SKM-1 treated with dmso at 0.1 percent for 144 hours (cell line): ENCODE measurements at regions not wholly inside any gene's neighbourhood (a gene's known extent, or its start where the extent isn't known, plus 50 kb on each side); places are given as distances from the start of the nearest gene placed in this dataset.
A peak's percentile ranks its signal among the peaks of the same experiment; 100 is the strongest.
"Not testable (repeated sequence)": the region's sequence is repeated elsewhere in the genome, so short reads cannot be mapped to it uniquely, and the experiment has no call there.

Experiments
- DNase-seq: peaks from one replicate; lab custom pipeline; 2025; ENCODE audit not compliant: unreplicated experiment; lab: John Stamatoyannopoulos, UW

DNA sequence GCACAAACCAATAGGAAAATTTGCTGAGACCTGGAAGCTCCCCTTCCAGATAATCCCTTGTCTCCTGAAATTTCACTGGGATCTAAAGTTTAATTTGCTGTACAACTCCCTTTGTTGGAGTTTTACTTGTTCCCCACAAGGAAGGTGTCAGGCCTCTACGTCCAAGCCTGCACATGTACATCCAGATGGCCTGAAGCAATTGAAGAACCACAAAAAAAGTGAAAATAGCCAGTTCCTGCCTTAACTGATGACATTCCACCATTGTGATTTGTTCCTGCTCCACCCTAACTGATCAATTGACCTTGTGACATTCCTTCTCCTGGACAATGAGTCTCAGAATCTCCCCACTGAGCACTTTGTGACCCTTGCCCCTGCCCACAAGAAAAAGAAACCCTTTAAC is 716.0 kb upstream of the PCDH20 start:
- DNase-seq: no peak

DNA sequence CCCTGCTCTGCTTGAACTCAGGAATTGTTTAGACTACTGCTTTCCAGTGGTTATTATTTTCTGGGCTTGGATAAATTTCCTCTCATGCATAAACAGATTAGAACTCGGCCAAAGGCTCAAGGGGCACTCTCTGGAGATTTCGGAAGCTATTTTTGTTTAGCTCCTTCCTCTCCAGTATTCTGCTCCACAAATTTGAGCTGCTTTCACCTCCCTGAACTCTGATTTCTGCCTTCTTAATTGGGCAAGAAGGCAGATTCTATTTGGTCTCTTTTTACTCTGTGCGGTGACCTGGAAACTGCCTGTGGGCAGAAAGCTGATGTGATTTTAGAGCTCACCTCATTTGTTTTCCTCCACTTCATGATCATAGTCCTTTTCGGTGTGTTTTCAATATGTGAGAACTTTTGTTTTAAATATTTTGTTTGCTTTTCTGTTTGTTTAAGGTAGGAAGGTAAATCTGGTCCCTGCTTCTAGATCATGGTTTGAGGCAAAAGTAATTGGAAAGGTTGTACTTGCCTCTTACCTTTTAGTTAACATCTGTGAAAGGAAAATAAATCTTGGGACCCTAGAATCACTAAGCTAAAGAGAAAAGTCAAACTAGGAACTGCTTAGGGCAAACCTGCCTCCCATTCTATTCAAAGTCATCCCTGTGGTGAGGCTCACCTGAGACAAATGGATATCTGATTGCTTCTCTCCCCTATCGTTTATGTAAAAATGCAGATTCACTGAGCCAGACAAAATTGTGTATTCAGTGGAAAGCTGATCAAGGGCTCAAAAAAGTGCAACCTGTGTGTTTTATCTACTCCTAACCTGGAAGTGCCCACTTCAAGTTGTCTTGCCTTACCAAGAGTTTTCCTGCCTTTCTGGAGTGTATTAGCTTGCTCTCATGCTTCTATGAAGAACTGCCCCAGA is 714.7 kb upstream of the PCDH20 start:
- DNase-seq: no peak

DNA sequence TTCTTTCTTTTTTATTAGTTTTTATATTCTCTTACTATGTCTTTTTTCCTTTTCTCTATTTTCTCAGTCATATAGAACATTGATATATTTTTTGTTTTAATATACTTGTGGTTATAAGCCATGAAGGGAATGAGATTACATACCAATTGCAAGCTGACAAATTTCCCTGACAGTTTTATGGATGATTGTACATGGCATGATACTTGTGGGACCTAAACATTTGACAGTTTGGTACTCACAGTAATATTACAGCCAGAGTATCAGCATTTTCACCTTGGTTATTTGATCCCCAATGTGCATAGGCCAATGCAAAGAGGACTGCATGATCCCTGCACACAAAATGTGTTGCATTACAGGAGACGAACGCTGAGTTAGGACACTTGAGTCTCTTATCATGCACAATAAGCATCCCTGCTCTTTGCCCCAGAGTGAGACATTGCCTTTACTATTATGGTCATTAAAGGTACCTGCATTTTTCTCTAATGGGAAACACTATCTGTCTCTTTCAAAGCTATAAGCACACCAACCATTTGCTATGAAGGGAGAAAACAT is 713.4 kb upstream of the PCDH20 start:
- DNase-seq: no peak

- no peak for DNase-seq
These were observed 710.8 kb upstream of the PCDH20 start for GRCh38 chr13:62126400-62126799.

DNA sequence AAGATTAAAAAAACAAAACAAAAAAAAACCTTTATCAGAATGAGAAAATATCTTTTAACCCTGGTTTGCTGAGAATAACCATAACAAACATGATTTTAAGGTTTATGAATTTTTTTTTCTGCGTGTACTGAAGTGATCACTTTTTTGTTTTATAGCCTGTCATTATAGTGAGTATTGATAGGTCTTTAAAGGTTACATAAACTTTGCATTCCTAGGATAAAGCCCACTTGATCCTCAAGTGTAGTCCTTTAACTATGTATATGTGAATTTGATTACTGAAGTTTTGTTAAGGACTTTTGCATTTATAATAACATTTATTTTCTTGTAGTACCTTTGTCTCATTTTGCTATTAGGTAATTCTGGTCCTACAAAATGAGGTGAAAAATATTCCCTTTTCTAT is 709.8 kb upstream of the PCDH20 start:
- DNase-seq: no peak

- no peak for DNase-seq
These were observed 707.8 kb upstream of the PCDH20 start for GRCh38 chr13:62123409-62123808.

DNA sequence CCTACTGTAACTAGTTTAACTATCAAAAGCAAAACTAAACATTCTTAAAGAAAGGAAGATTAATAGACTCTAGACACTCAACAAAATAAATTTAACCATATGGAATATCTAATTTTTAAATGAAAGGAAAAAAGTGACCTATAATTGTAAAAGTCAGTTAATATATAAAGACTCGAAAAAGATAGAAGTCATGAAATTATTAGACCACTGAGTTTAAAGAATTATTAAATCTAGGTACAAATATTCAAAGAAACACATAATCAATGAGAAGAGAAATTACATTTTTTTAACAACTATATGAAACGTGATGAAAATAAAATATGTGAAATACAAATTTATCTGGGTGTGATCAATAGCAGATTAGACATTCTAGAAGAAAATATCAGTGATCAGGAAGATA is 706.8 kb upstream of the PCDH20 start:
- no peak for DNase-seq

DNA sequence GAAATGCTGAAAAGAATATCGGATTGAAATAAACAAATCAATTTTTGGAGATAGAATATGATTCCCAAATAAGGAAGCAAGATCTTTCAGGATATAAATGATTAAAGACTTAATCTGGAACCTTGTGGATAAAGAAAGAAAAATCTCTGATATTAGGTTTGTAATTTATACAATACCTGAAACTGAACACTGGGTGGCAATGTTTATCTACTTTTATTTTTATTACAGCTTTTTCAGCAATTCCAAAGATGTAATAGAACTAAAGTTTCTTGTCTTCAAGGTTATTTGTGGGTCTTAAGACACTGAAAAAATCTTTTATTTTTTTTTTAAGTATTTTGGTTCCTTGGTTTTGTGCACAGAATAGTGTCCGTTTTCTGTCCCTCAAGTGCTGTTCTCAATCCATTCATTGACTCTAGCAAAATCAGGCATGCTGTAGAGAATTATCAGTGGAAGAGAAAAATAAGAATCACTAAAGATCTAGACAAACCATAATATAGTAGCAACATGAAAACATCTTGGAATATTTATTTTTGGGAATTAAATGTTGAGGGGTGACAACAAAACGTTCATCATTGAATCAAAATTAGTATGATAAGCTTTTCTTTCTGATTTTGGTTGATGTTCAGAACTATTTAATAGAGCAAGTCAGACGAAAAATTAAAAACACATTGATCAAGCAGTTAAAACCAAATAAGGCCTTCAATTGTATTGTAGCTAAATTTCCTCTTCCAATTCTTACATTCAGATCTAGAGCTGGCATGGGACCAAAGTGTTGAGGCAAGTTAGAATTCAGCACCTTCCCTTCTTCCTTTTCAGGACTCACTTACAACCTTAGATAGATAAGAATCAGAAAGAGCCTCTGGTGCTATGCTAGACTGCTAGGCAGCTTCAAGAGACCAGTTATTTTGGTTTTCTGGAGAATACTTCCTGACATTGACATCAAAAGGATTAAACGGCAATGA is 704.4 kb upstream of the PCDH20 start:
- DNase-seq: no peak

DNA sequence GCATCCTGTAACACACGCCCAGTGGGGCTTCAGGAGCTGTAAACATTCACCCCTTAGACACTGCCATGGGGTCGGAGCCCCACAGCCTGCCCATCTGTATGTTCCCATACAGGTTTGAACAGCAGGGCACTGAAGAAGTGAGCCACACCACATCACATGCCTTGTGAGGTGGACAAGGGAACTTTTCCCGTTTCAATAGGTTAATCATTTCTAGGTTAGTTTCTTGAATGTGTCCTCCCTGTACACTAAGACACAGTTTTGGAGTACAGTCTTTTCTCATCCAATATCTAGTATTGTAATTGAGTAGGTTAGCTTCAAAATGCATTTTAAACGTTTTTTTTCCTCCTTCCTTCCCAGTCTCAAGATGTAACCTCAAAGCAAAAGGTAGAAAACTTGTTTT is 700.2 kb upstream of the PCDH20 start:
- no peak for DNase-seq

- DNase-seq: no peak
These were observed 697.5 kb upstream of the PCDH20 start for GRCh38 chr13:62113179-62113578.

DNA sequence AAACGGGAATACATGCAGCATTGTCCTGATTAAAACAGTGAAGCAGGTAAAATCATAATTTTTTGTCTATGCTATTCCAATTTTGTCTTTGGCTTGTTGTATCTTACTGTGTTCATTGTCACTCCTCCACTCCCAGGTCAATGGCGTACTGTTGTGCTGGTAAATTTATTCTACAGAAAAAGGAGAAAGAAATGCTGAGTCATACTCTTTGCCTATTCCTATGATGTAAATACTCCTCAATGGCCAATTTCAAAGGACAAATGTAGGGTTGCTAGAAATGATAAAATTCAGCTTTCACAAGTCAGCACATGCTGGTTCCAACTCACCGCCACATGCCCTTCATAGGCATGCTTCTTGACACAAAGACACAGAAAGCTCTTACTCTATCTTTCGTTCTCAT is 694.4 kb upstream of the PCDH20 start:
- no peak for DNase-seq

- not testable (repeated sequence) for DNase-seq
These were observed 688.5 kb upstream of the PCDH20 start for GRCh38 chr13:62104136-62104535.

- no peak for DNase-seq
These were observed 681.0 kb upstream of the PCDH20 start for GRCh38 chr13:62096652-62097051.

GRCh38 chr13:62094932-62095331 is 679.3 kb upstream of the PCDH20 start:
- DNase-seq: no peak

GRCh38 chr13:62093984-62094780 is 678.5 kb upstream of the PCDH20 start:
- no peak for DNase-seq

- DNase-seq: no peak
These were observed 677.3 kb upstream of the PCDH20 start for GRCh38 chr13:62092949-62093348.

DNA sequence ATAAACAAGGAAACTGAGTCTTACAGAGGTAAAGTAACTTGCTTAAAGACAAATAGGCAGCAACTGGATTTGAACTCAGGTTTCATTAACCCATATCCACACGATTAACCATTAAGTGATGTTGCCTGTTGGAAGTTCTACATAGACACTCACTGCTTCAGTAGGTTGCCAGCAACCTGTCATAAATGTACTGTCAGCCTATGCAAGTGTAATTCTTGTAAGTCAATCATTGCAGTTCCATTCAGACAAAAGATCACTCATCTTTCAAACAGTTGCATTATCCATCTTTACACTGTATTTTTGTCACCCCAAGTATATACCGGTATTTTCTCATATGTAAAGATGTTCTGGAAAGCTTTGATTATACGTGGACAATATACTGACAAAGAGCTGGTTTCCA is 676.9 kb upstream of the PCDH20 start:
- no peak for DNase-seq

DNA sequence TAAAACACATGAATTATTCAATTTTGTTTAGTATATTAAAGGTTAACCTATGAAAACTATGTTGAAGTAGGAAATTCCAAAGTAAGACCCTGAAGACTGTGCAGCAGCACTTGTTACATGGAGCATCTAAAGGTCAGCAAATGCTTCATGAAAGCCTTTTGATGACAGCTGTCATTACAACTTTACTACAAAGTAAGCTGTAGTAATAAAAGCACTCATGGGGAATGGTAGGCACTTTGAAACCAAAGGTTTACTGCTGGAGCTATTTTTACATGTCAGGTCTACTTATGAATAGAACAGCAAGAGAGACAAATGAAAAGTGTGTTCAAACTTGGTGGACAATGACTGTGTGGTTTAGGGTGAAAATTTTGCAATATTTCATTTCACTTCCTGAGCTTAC is 672.5 kb upstream of the PCDH20 start:
- DNase-seq: peak; percentile 2

- no peak for DNase-seq
These were observed 671.5 kb upstream of the PCDH20 start for GRCh38 chr13:62087124-62087523.

GRCh38 chr13:62085337-62086229 is 669.9 kb upstream of the PCDH20 start:
- no peak for DNase-seq
